Activated T-helper 2 cell treated with anti-CD3 and anti-CD28 coated beads, Interferon-gamma antibody, Interleukin-2, Interleukin-4, amounts not matched to agents 10 μg/mL and 5 μg/mL and 100 μg/mL, durations not matched to agents 14 hours and 24 hours and 36 hours (primary cell): ENCODE measurements at regions not wholly inside any gene's neighbourhood (a gene's known extent, or its start where the extent isn't known, plus 50 kb on each side); places are given as distances from the start of the nearest gene placed in this dataset.
"Not testable (repeated sequence)": the region's sequence is repeated elsewhere in the genome, so short reads cannot be mapped to it uniquely, and the experiment has no call there.

Experiments used
- DNase-seq: peaks from one replicate; pipeline ENCODE4 v3.0.0; 2021; ENCODE audit warnings: low spot score
- H3K27ac Mint-ChIP-seq: one replicate; pipeline ENCODE4 v1.8.0; 2021; ENCODE audit warnings: mixed read lengths
- H3K27me3 Mint-ChIP-seq: one replicate; pipeline ENCODE4 v1.8.0; 2021; ENCODE audit warnings: low read depth, mixed read lengths
- H3K36me3 Mint-ChIP-seq: one replicate; pipeline ENCODE4 v1.8.0; 2021; ENCODE audit warnings: low read depth, mixed read lengths
- H3K4me1 Mint-ChIP-seq: one replicate; pipeline ENCODE4 v1.8.0; 2021; ENCODE audit warnings: low read depth, mixed read lengths
- H3K4me3 Mint-ChIP-seq: one replicate; pipeline ENCODE4 v1.8.0; 2021; ENCODE audit warnings: low read depth, mild to moderate bottlenecking, moderate library complexity, mixed read lengths
- H3K9me3 Mint-ChIP-seq: one replicate; pipeline ENCODE4 v1.8.0; 2021; ENCODE audit warnings: mixed read lengths
- intact Hi-C: fragments of 100-400 bp; cut with micrococcal nuclease; formaldehyde crosslinking; loops from one replicate; pipeline ENCODE4 v1.15.1; 2023

DNA sequence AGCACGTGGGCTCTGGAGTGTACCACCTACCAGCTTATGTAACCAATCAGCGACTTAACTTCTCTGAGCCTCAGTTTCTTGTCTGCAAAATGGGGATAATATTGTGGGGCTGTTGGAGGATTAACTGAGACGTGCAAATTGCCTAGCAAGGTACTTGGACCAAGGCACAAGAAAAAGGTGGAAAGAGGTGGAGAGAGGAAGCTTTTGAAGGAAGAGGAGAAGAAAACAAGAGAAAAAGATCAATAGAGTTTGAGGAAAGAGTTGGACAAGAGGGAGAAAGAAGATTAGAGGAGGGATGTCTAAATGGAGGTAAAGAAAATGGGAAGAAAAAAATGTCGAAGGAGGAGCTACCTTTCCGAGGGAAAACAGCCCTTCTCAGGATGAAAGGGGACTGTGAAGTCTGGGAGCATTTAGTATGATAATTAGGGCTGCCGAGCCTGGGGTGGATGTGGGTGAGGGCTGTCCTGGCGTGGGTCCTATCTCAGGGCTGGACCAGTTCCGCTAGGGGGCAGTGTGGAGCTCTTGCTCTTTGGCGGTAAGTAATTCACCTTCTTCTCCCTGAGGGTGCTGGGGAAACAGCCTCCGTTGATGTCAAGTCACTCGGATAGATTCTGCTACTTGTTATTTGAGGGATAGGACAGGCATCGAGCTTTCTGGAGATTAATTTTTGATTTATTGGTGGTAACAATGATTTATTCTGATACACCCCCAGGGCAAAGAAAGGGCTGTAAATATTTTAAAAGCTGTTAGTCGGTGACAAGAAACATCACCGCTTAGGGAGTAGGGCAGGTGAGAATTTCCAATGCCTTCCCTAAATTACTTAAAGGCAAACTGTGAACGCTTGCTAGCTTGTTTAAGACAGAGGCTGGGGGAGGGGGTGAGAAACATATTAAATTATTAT, 79.0 kb upstream of the NFASC start:
- Mint-ChIP-seq H3K4me1 (peaks cover 4% of the 10 kb centered on the region), H3K27ac (no peak overlapping the region), H3K36me3 (no peaks in the 10 kb centered on the region), H3K4me3 (no peak overlapping the region), H3K27me3 (peaks cover 31% of the 10 kb centered on the region), H3K9me3 (no peaks in the 10 kb centered on the region)
- DNase-seq = peak; percentile 63
- intact Hi-C loops = no loop called here

DNA sequence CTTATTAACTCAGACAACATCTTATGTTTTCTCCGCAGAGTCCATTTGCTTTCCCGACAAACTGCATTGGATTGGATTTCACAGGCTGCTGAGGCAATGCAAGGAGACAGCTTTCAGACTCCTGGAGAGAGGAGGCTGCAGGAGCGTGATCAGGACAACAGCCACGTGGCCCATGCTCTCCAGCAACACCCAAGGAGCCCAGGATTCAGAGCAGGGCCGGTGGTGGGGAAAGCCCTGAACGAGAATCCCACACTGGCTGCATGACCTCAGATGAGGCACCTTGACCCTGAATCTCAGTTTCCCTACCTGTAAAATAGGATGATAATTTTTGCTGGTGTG, 78.3 kb upstream of the NFASC start:
- intact Hi-C loops = no loop called here
- no peak overlapping the region for H3K4me3 Mint-ChIP-seq
- no peak overlapping the region for H3K27ac Mint-ChIP-seq
- peaks cover 4% of the 10 kb centered on the region for H3K4me1 Mint-ChIP-seq
- H3K36me3 Mint-ChIP-seq = no peaks in the 10 kb centered on the region
- DNase-seq = no peak
- H3K27me3 Mint-ChIP-seq = peaks cover 27% of the 10 kb centered on the region
- H3K9me3 Mint-ChIP-seq = no peaks in the 10 kb centered on the region

DNA sequence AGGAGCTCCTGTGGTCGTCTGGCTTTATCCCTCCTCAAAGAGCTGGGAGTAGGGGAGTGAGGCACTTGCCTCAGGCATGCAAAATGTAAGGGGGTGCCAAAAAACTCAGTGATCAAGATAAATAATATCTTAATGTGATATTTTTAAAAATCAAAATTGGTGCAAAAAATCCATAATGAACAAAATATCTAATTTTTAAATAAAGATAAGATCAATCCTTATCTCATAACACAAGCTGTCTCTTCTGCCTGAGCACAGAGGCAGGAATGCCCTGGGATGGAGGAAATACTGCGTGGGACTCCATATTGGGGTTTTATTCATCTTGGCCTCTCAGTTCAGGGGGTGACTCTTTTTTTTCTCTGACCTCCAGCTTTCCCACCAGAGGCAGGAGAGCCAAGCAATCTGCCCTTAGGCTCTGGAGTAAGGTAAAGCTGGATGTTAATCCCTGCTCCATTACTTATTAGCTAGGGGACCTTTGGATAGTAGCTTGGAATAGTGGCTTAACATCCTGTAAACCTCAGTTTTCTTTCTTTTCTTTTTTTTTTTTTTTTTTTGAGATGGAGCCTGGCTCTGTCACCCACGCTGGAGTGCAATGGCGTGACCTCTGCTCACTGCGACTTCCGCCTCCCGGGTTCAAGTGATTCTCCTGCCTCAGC, 77.3 kb upstream of the NFASC start:
- Mint-ChIP-seq H3K27ac (no peak overlapping the region), H3K36me3 (no peaks in the 10 kb centered on the region), H3K4me1 (peaks cover 4% of the 10 kb centered on the region), H3K9me3 (no peaks in the 10 kb centered on the region), H3K4me3 (no peak overlapping the region), H3K27me3 (peaks cover 24% of the 10 kb centered on the region)
- DNase-seq = no peak
- intact Hi-C loops = no loop called here

DNA sequence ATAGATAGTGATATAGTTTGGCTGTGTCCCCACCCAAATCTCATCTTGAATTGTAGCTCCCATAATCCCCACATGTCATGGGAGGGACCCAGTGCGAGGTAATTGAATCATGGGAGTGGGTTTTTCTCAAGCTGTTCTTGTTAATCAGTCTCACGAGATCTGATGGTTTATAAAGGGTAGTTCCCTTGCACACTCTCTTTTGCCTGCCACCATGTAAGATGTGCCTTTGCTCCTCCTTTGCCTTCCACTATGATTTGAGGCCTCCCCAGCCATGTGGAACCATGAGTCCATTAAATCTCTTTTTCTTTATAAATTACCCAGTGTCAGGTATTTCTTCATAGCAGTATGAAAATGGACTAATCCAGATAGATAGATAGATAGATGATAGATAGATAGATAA, 73.8 kb upstream of the NFASC start:
- H3K4me1 Mint-ChIP-seq, intact Hi-C loops, H3K4me3 Mint-ChIP-seq, H3K36me3 Mint-ChIP-seq, H3K27me3 Mint-ChIP-seq, H3K9me3 Mint-ChIP-seq, DNase-seq, H3K27ac Mint-ChIP-seq: not testable (repeated sequence)

DNA sequence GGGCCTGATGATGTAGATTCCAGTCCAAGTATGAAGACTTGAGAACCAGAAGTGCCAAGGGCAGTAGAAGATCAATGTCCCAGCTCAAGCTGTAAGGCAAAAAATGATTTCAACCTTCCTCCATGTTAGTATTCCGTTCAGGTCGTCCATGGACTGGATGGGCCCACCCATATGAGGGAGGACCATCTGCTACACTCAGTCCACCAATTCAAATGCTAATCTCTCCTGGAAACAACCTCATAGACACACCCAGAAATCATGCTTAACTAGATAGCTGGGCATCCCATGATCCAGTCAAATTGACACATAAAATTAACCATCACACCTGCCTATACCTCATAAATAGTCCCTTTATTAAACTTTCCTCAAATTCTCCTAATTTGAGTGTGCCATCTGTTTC, 73.3 kb upstream of the NFASC start:
- Mint-ChIP-seq H3K27me3 (peaks cover 6% of the 10 kb centered on the region), H3K27ac (no peak overlapping the region), H3K9me3 (no peaks in the 10 kb centered on the region), H3K36me3 (no peaks in the 10 kb centered on the region), H3K4me1 (no peaks in the 10 kb centered on the region), H3K4me3 (no peak overlapping the region)
- no peak for DNase-seq
- intact Hi-C loops = no loop called here

DNA sequence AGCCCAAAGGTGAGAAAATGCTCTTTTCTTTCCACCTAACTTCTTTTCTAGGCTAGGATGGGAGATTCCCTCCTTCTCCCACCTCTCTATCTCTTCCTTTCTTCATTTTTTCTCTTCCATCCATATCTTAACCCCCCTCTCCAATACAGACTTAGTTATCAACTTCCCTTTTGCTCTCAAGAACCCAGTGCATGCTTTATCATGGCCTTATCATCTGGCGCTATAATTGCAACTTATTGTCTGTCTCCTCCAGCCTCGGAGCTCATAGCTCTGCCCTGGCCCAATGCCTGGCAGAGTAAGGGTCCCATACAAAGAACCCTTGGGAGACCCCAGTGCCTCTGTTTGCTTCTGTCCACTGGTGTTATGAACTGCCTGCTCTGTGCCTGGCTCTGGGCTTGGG, 71.0 kb upstream of the NFASC start:
- no peak overlapping the region for H3K4me3 Mint-ChIP-seq
- H3K27ac Mint-ChIP-seq = no peak overlapping the region
- no peaks in the 10 kb centered on the region for H3K36me3 Mint-ChIP-seq
- intact Hi-C loops = no loop called here
- H3K9me3 Mint-ChIP-seq = no peaks in the 10 kb centered on the region
- DNase-seq = no peak
- H3K4me1 Mint-ChIP-seq = no peaks in the 10 kb centered on the region
- peaks cover 10% of the 10 kb centered on the region for H3K27me3 Mint-ChIP-seq

DNA sequence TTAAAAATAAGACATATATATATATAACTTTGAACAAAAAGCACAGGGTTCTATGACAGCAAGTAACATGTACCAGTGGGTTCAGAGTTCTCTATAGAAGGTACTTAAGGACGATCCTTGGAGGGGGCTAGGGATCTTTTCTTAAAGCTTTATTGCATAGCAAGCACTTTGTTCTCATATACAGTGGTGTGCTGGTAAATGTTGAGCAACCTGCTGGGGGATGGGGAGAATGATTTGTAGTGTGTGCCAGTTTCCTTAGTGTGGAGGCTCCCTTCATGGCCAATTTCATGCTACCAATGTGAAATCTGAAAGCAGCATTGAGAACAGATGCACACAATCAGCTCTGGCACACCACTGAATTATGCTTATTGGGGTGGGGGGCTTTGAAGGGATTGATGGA, 69.5 kb upstream of the NFASC start:
- DNase-seq = no peak
- intact Hi-C loops = no loop called here
- no peak overlapping the region for H3K27ac Mint-ChIP-seq
- H3K36me3 Mint-ChIP-seq = no peaks in the 10 kb centered on the region
- H3K4me3 Mint-ChIP-seq = no peak overlapping the region
- peaks cover 6% of the 10 kb centered on the region for H3K27me3 Mint-ChIP-seq
- H3K4me1 Mint-ChIP-seq = no peaks in the 10 kb centered on the region
- H3K9me3 Mint-ChIP-seq = no peaks in the 10 kb centered on the region

DNA sequence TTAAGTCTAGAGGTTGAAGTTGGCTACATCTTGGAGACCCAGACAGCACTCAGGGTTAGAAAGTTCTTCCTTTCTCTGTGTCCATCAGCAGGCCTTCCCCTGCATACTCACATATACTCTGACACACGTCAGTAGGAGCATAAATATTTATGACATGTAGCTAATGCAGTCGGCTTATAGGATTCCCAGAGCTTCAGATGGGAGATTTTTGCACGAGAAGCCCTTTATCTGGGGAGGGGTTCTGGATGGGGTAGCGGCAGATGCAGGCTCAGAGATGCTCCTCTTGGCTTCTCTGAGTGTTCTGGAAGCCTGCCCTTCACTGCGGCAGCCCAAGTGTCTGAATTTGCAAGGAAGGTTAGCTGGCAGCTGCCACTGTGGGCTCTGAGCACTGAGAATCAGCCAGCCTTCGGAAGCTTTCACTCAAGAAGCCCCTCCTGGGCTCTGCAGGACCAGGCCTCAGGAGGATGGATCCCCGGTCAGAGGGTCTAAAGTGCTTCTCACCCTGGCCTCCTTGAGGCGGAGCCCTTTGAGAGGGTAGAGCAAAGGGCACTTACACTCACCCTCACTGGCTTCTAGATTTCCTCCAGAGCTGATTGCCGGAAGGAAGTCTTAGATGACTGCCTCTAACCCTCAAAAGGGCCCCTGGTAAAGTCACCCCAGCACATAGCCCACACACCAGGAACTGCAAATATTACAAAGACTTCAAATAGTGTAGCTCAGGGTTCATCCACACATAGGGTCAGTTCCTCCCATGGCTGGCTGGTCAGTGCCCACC, 68.1 kb upstream of the NFASC start:
- Mint-ChIP-seq H3K27ac (no peak overlapping the region), H3K4me1 (peaks cover 4% of the 10 kb centered on the region), H3K9me3 (no peaks in the 10 kb centered on the region), H3K4me3 (no peak overlapping the region), H3K27me3 (peaks cover 6% of the 10 kb centered on the region), H3K36me3 (no peaks in the 10 kb centered on the region)
- DNase-seq = no peak
- intact Hi-C loops = no loop called here

DNA sequence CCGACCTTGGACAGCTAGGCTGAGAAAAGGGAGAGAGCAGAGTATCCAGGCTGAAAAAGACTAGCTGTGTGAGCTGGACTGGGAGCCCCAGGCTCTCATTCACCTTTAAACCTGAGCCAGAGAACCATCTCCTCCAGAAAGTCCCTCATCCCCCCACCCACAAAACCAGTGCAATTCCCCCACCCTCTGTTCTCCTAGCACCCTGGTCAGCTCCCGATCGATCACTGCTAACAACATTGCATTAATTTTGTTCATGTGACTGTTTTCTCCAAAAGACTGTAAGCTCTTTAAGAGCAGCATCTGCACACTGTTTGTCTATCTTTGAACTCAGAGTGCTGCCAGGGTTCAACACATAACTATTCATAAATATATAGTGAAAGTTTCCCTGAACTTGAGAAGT, 67.1 kb upstream of the NFASC start:
- Mint-ChIP-seq H3K27ac (no peak overlapping the region), H3K36me3 (no peaks in the 10 kb centered on the region), H3K4me3 (no peak overlapping the region), H3K4me1 (peaks cover 4% of the 10 kb centered on the region), H3K27me3 (peaks cover 6% of the 10 kb centered on the region), H3K9me3 (no peaks in the 10 kb centered on the region)
- no peak for DNase-seq
- intact Hi-C loops = no loop called here

DNA sequence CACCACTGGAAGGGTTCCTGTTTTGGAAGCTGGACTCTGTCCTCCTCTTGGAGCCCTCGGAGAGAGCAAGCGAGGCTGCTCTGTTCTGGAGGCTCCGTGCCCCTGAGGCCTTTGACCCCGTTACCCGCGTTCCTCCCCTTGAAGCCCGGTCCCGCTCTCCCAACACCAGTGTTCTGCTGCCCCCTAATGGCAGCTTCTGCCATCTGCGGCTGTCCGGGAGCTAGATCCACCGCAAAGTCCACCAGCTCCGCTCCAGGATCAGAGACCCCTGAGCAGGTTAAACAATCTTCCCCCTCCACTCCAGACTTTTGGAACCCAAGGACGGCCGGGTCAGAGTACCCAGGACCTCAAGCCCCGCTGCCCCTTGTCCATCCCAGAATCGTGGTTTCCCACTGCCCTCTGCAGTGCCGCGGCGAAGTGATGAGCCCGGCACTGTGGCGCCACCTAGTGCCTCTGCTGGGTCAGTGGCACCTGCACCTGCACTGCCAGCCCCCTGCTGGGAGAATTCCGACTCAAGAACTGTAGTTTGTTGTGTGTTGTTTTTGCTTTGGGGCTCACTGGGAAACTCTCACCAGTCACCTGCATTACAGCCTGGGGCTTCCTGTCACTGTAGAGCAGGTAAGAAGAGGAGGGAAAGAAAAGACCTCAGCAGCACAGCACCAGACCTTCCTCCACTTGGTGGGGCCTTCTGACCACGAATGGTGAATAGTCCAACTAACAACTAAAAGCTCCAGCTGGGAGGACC, 63.5 kb upstream of the NFASC start:
- intact Hi-C loops = loop anchor here (1.0 kb wide), 2 partner anchors 44 to 242 kb away; no protein-coding TSS in a partner anchor
- Mint-ChIP-seq H3K4me3 (peak overlapping the region; percentile 91), H3K36me3 (no peaks in the 10 kb centered on the region), H3K4me1 (peaks cover 4% of the 10 kb centered on the region), H3K9me3 (no peaks in the 10 kb centered on the region), H3K27ac (peak overlapping the region; percentile 71), H3K27me3 (peaks cover 9% of the 10 kb centered on the region)
- peak; percentile 77 for DNase-seq

DNA sequence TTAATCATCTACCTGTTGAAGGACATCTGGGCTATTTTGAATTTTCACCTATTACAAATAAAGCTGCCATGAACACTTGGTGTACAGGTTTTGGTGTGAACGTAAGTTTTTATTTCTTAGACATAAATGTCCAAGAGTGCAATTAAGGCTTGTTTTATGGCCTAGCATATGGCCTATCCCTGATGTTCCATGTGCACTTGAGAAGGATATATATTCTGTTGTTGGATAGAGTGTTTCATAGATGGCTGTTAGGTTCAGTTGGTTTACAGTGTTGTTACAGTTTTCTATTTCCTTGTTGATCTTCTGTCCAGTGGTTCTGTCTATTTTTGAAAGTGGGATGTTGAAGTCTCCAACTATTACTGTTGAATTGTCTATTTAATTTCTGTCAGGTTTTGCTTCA, 61.2 kb upstream of the NFASC start:
- Mint-ChIP-seq H3K4me1 (peaks cover 4% of the 10 kb centered on the region), H3K9me3 (no peaks in the 10 kb centered on the region), H3K27me3 (peaks cover 17% of the 10 kb centered on the region), H3K27ac (no peak overlapping the region), H3K4me3 (no peak overlapping the region), H3K36me3 (no peaks in the 10 kb centered on the region)
- intact Hi-C loops = no loop called here
- DNase-seq = no peak

DNA sequence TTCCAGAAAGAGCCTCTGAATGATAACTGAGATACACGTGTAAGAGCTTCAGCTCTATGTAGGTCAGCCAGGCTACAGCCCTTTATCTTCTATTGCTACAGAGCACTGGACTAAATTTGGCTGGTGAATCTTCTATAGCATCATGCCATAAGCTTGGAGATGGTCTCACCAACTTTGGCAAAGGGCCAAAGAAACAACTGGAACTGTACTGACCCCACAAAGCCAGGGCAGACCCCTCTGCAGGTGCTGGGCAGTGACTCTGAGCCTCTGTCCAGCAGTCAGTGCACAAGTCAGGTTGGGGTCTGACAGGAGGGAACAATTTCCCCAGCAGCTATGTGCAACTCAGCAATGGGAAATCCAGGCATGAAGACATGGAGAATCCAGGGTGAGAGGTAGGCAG, 57.8 kb upstream of the NFASC start:
- H3K4me1 Mint-ChIP-seq = no peaks in the 10 kb centered on the region
- DNase-seq = no peak
- H3K36me3 Mint-ChIP-seq = no peaks in the 10 kb centered on the region
- H3K27ac Mint-ChIP-seq = no peak overlapping the region
- intact Hi-C loops = no loop called here
- no peak overlapping the region for H3K4me3 Mint-ChIP-seq
- H3K9me3 Mint-ChIP-seq = no peaks in the 10 kb centered on the region
- H3K27me3 Mint-ChIP-seq = peaks cover 24% of the 10 kb centered on the region
